HL-60 (cell line): ENCODE measurements at regions not wholly inside any gene's neighbourhood (a gene's known extent, or its start where the extent isn't known, plus 50 kb on each side); places are given as distances from the start of the nearest gene placed in this dataset.
"Not testable (repeated sequence)": the region's sequence is repeated elsewhere in the genome, so short reads cannot be mapped to it uniquely, and the experiment has no call there.

ENCODE experiments used
- CTCF ChIP-seq: IDR thresholded peaks from one replicate; pipeline ENCODE4 v1.5.1; 2011; ENCODE audit warnings: low read length, control low read depth, inconsistent platforms; ENCODE audit not compliant: insufficient read depth
- GABPA ChIP-seq: IDR thresholded peaks from 2 replicates; pipeline ENCODE4 v1.6.1; 2012; ENCODE audit warnings: low read depth

- TF ChIP-seq CTCF, GABPA: not testable (repeated sequence)
These were observed 170.4 kb downstream of the SEC23A start for GRCh38 chr14:38932653-38933000.
